HepG2 (cell line): ENCODE measurements at regions not wholly inside any gene's neighbourhood (a gene's known extent, or its start where the extent isn't known, plus 50 kb on each side); places are given as distances from the start of the nearest gene placed in this dataset.

Source experiments
- PHF8 ChIP-seq: sonication (generic); formaldehyde crosslinking; IDR thresholded peaks from 2 replicates; pipeline ENCODE4 v1.5.0; 2020; ENCODE audit warnings: missing genetic modification reagents
- POLR2AphosphoS5 ChIP-seq: IDR thresholded peaks from 2 replicates; pipeline ENCODE4 v1.6.1; 2012; ENCODE audit warnings: low read depth, low read length

GRCh38 chr2:64220894-64221617 is 76.8 kb upstream of the PELI1 start:
- TF ChIP-seq POLR2AphosphoS5 (no peak), PHF8 (CRISPR knock-in tag) (no peak)
